Esophagus (tissue), 2 donors: ENCODE measurements at regions not wholly inside any gene's neighbourhood (a gene's known extent, or its start where the extent isn't known, plus 50 kb on each side); places are given as distances from the start of the nearest gene placed in this dataset.

ENCODE experiments used
- H3K27ac ChIP-seq, 2 donors: one replicate each; pipeline ENCODE4 v1.5.1; 2013; ENCODE audit warnings: low read depth in 2 of 2, mild to moderate bottlenecking in 2 of 2, inconsistent platforms in 1 of 2, low read length in 1 of 2, moderate library complexity in 1 of 2
- H3K27me3 ChIP-seq, 2 donors: one replicate each; pipeline ENCODE4 v1.6.1; 2013; ENCODE audit warnings: low read length in 2 of 2, control low read depth in 1 of 2, mild to moderate bottlenecking in 1 of 2; ENCODE audit not compliant: insufficient read depth in 2 of 2, control insufficient read depth in 1 of 2
- H3K36me3 ChIP-seq, 2 donors: one replicate each; pipeline ENCODE4 v1.6.1; 2013; ENCODE audit warnings: low read length in 1 of 2; ENCODE audit not compliant: control insufficient read depth in 2 of 2, insufficient read depth in 2 of 2
- H3K4me1 ChIP-seq, 2 donors: one replicate each; pipeline ENCODE4 v1.6.1; 2013; ENCODE audit warnings: low read length in 1 of 2; ENCODE audit not compliant: control insufficient read depth in 2 of 2, insufficient read depth in 2 of 2
- H3K4me3 ChIP-seq, 2 donors: one replicate each; pipeline ENCODE4 v1.5.1; 2013; ENCODE audit warnings: low read length in 2 of 2, mild to moderate bottlenecking in 2 of 2, low read depth in 1 of 2, moderate library complexity in 1 of 2
- H3K9me3 ChIP-seq, 2 donors: one replicate each; pipeline ENCODE4 v1.6.1; 2013; ENCODE audit warnings: mild to moderate bottlenecking in 2 of 2, low read depth in 1 of 2, low read length in 1 of 2, moderate library complexity in 1 of 2; ENCODE audit not compliant: control insufficient read depth in 2 of 2, insufficient read depth in 1 of 2
- WGBS, 2 donors: extraction: QIAGEN DNeasy Blood & Tissue Kit; methylation state at CpG; one replicate each; pipeline ENCODE4 v1.1.7; 2013; 5-methylcytosine and 5-hydroxymethylcytosine counted together
- donor health status: healthy with polysubstance abuse.
- donor health status: Bipolar disorder and iron deficiency.

DNA sequence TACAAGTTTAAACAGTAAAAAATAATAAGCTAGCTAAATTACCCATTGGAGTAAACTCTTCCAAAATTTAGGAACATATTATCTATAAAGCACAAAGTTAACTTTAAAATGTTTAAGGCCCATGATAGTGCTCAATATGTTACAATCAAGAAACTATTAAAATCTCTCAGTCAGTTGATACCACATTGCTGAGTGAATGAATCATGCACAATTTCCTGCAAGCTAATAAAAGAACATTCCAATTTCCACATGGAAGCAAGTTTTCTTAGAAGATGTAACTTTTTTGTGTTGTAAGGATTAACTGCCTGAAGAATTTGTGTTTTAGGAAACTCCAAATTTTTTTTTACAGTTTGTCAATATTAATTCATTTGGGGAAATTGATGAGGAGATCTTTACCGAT lies 666.6 kb downstream of the SLITRK1 start:
- no peaks in the 10 kb centered on the region for H3K27me3 ChIP-seq
- 87 to 91% methylated on average over 1 of the region's 1 CpG for WGBS, 2 donors
- no peaks in the 10 kb centered on the region for H3K36me3 ChIP-seq
- no peak overlapping the region for H3K27ac ChIP-seq
- no peaks in the 10 kb centered on the region for H3K4me1 ChIP-seq
- no peaks in the 10 kb centered on the region for H3K9me3 ChIP-seq
- H3K4me3 ChIP-seq: no peak overlapping the region

DNA sequence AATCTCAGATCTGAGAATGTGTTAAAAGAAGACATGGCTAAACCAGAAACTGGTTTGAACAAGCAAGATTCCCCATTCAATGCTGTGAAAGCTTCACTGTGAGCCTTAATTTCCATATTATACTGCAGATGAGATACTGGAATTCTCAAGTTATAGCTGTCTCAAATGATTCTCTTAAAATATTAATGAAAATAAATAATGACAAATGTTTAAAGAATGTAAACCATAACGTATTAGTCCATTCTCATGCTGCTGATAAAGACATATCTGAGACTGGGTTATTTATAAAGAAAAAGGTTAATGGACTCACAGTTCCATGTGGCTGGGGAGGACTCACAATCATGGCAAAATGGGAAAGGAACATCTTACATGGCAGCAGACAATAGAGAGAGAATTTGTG lies 667.8 kb downstream of the SLITRK1 start:
- no peaks in the 10 kb centered on the region for H3K9me3 ChIP-seq
- no peak overlapping the region for H3K27ac ChIP-seq
- H3K4me1 ChIP-seq: no peaks in the 10 kb centered on the region
- H3K27me3 ChIP-seq: no peaks in the 10 kb centered on the region
- WGBS, 2 donors: 39 to 47% methylated on average over 1 of the region's 1 CpG
- no peak overlapping the region for H3K4me3 ChIP-seq
- H3K36me3 ChIP-seq: no peaks in the 10 kb centered on the region

DNA sequence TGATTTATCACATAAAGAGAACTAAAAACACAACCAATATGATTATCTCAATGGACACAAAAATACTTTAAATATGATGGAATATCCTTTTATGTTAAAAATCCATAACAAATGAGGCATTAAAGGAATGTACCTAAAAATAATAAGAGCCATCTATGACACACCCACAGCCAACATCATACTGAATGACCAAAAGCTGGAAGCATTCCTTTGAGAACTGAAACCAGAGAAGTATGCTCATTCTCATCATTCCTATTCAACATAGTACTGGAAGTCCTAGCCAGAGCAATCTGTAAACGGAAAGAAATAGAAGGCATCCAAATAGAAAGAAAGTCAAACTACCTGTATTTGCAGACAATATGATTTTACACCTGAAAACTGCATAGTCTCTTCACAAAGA lies 671.0 kb downstream of the SLITRK1 start:
- no peak overlapping the region for H3K4me3 ChIP-seq
- H3K27ac ChIP-seq: no peak overlapping the region
- H3K4me1 ChIP-seq: no peaks in the 10 kb centered on the region
- no peaks in the 10 kb centered on the region for H3K9me3 ChIP-seq
- H3K27me3 ChIP-seq: no peaks in the 10 kb centered on the region
- 81 to 89% methylated on average over 1 of the region's 1 CpG for WGBS, 2 donors
- no peaks in the 10 kb centered on the region for H3K36me3 ChIP-seq

DNA sequence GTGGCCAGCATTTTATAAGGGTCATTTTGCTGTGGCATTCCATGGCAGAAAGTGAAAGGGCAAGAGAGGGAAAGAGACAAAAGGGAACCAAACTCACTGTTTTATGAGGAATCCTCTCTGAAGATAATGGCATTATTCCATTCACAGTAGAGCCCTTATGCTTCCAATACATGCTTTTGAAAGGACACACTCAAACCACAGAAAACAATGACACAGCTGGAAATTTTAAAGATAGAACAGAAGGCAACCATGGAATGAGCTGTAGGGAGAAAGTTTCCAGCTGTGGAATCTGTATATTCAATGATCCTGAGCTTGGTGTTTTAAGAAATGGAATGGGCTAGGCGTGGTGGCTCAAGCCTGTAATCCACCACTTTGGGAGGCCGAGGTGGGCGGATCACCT lies 677.4 kb downstream of the SLITRK1 start:
- Histone ChIP-seq H3K9me3 (peaks cover 0 to 2% of the 10 kb centered on the region in 2 donors), H3K4me3 (no peak overlapping the region), H3K36me3 (no peaks in the 10 kb centered on the region), H3K27ac (no peak overlapping the region), H3K4me1 (no peaks in the 10 kb centered on the region), H3K27me3 (no peaks in the 10 kb centered on the region)
- WGBS, 2 donors: 86 to 87% methylated on average over 3 of the region's 3 CpGs

DNA sequence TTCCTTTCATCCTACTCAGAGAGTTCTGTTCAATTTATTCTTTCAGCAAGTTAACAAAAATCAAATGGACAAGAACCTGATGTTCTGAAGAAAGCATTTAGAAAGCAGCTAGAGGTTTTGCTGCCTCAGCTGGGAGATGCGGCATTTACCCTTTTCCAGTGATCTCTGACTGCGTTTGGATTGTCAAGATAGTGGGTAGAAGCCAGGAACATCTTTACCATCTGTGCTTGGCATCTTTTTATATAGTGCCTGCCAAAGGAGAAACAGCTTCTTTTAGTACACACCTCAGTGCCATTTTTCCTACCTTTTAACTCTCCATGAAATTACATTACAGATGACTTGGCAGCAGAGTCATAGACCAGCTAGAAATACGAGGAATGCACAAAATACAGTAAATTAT lies 680.8 kb downstream of the SLITRK1 start:
- H3K27ac ChIP-seq: no peak overlapping the region
- H3K36me3 ChIP-seq: no peaks in the 10 kb centered on the region
- H3K27me3 ChIP-seq: no peaks in the 10 kb centered on the region
- no peak overlapping the region for H3K4me3 ChIP-seq
- peaks cover 0 to 2% of the 10 kb centered on the region in 2 donors for H3K9me3 ChIP-seq
- 47 to 65% methylated on average over 3 of the region's 3 CpGs for WGBS, 2 donors
- H3K4me1 ChIP-seq: no peaks in the 10 kb centered on the region

DNA sequence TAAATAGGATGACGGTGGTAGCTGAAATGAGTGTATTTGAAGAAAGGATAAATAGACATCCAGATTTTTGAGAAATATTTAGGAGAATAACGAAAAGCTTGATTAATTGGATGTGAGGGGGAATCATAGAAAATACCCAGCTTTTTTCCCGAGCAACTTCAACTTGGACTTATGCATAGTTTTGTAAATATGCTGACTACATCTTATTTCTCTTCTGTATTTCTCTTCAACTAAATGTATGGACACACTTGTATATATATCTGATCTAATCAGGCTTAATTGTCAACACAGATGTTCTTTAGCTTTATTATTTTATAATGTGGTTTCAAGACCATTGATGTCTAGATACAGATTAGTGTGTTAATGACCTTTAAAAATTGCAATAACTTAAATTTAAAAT lies 685.0 kb downstream of the SLITRK1 start:
- WGBS, 2 donors: 65 to 75% methylated on average over 3 of the region's 3 CpGs
- H3K4me1 ChIP-seq: no peaks in the 10 kb centered on the region
- no peak overlapping the region for H3K27ac ChIP-seq
- no peaks in the 10 kb centered on the region for H3K9me3 ChIP-seq
- H3K36me3 ChIP-seq: no peaks in the 10 kb centered on the region
- no peak overlapping the region for H3K4me3 ChIP-seq
- H3K27me3 ChIP-seq: no peaks in the 10 kb centered on the region

DNA sequence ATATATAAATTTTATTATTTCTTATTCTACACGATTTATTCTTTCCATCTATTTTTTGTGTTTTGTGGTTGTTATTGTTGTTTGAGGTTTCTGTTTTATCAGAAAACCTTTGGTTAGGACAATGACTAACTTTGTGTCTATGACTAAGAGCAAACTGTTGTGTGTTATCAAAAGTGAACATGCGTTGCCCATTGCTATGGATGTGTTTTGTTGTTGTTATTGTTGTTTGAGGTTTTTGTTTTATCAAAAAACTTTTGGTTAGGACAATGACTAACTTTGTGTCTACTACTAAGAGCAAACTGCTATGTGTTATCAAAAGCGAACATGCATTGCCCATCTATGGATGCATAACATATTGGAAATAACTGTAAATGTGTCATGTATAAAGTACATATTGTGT lies 692.3 kb downstream of the SLITRK1 start:
- 86 to 89% methylated on average over 3 of the region's 3 CpGs for WGBS, 2 donors
- no peaks in the 10 kb centered on the region for H3K36me3 ChIP-seq

DNA sequence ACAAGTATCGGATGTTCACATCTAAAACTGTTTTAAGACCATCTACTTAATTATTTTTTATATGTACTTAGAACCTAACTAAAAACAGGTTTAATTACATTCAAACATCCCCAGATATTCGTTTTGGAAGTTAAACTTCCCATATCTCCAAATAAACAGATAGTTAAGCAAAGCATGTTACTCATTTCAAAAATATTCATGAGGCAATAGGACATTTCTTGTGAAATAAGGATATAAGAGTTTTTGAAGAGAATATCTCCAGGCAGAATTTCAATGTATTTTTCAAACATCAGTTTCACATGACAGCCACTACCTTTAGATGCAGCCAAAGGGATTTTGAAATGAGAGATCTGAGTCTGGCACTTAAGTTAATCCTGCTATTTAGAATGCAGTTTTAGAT lies 697.5 kb downstream of the SLITRK1 start:
- Histone ChIP-seq H3K27ac (no peak overlapping the region), H3K27me3 (no peaks in the 10 kb centered on the region), H3K4me3 (no peak overlapping the region), H3K9me3 (peaks cover 0 to 2% of the 10 kb centered on the region in 2 donors), H3K4me1 (no peaks in the 10 kb centered on the region), H3K36me3 (no peaks in the 10 kb centered on the region)
- WGBS, 2 donors: 54 to 58% methylated on average over 2 of the region's 2 CpGs

More for the DNA sequence above, 692.3 kb downstream of the SLITRK1 start:
- Histone ChIP-seq H3K27ac (no peak overlapping the region), H3K4me3 (no peak overlapping the region), H3K9me3 (no peaks in the 10 kb centered on the region), H3K27me3 (no peaks in the 10 kb centered on the region), H3K4me1 (no peaks in the 10 kb centered on the region)

DNA sequence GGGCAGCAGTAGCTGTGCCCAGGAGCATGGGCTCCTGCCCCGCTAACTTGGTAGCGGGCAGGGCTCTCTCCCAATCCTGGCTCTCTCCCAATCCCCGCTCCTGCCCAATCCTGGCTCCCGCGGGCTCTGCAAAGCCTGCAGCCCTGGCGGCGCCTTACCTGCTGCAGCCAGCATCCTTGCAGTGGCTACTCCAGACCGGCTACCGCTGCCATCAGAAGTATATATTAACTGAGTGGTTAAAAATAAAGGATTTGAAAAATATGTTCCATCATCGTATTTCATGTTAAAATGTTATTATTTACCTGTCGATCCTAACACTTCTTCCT lies 698.2 kb downstream of the SLITRK1 start:
- no peaks in the 10 kb centered on the region for H3K27me3 ChIP-seq
- 95 to 96% methylated on average over 11 of the region's 11 CpGs for WGBS, 2 donors
- peaks cover 0 to 2% of the 10 kb centered on the region in 2 donors for H3K9me3 ChIP-seq
- H3K36me3 ChIP-seq: no peaks in the 10 kb centered on the region
- H3K4me1 ChIP-seq: no peaks in the 10 kb centered on the region
- no peak overlapping the region for H3K4me3 ChIP-seq
- no peak overlapping the region for H3K27ac ChIP-seq

DNA sequence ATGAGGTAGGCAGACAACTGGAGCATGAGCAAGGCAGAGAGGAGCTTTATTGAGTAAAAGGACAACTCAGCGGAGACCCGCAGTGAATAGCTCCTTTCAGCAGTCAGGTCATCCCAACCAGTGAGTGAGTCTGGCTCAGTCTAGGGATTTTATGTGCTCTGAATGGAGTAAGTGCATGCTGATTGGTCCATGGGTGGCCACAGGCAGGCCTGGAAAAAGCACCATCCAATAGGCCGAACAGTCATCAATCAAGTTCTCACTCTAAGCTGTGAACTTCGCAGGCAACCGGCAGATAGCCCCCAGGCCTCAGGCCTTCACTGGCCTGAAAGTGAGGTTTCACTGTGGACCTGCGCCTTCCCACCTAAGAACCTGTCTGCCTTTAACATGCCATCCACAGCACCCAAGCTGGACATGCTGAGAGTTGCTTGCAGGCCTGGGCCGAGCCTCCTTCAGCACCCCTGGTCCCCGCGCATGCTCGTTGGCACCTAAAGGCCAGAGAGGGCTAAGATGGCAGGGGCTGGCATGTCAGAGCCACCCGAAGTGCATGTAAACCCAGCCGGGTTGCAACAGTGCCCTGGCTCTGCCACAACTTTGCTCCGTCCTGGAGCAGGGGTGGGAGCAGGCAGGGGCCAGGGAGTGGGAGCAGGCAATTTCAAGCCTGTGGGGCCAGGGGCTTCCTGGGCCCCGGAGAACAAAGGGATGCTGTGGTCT lies 698.7 kb downstream of the SLITRK1 start:
- Histone ChIP-seq H3K4me1 (no peaks in the 10 kb centered on the region), H3K4me3 (no peak overlapping the region), H3K36me3 (no peaks in the 10 kb centered on the region), H3K27me3 (no peaks in the 10 kb centered on the region), H3K9me3 (peaks cover 0 to 2% of the 10 kb centered on the region in 2 donors), H3K27ac (no peak overlapping the region)
- WGBS, 2 donors: 87 to 91% methylated on average over 13 to 14 of the region's 14 CpGs
